Urothelium cell line (cell line): ENCODE measurements at regions not wholly inside any gene's neighbourhood (a gene's known extent, or its start where the extent isn't known, plus 50 kb on each side); places are given as distances from the start of the nearest gene placed in this dataset.
"Not testable (repeated sequence)": the region's sequence is repeated elsewhere in the genome, so short reads cannot be mapped to it uniquely, and the experiment has no call there.

Source experiments
- DNase-seq: peaks from one replicate; pipeline ENCODE4 v3.0.0; 2011; ENCODE audit warnings: low spot score, mixed read lengths
- FAIRE-seq: peaks from 2 replicates; lab custom pipeline; 2011; peaks lifted over from hg19 to GRCh38; lab: Jason Lieb, UNC

- FAIRE-seq = no peak
Measured at GRCh38 chr18:51569561-51569960, 372.1 kb upstream of the MEX3C start.

GRCh38 chr18:51570071-51570470 is 372.6 kb upstream of the MEX3C start:
- not testable (repeated sequence) for DNase-seq, FAIRE-seq

More at GRCh38 chr18:51569561-51569960, 372.1 kb upstream of the MEX3C start:
- DNase-seq = no peak

GRCh38 chr18:51573886-51574285 is 376.4 kb upstream of the MEX3C start:
- DNase-seq = not testable (repeated sequence)

GRCh38 chr18:51575171-51575570 is 377.7 kb upstream of the MEX3C start:
- no peak for FAIRE-seq

More at GRCh38 chr18:51573886-51574285, 376.4 kb upstream of the MEX3C start:
- FAIRE-seq = not testable (repeated sequence)

GRCh38 chr18:51578406-51578980 is 381.0 kb upstream of the MEX3C start:
- FAIRE-seq = no peak
- no peak for DNase-seq

More at GRCh38 chr18:51575171-51575570, 377.7 kb upstream of the MEX3C start:
- DNase-seq = no peak

GRCh38 chr18:51580580-51580979 is 383.1 kb upstream of the MEX3C start:
- no peak for FAIRE-seq
- DNase-seq = no peak

- no peak for FAIRE-seq
Measured at GRCh38 chr18:51582551-51582950, 385.1 kb upstream of the MEX3C start.

GRCh38 chr18:51588616-51589015 is 391.1 kb upstream of the MEX3C start:
- DNase-seq (no peak), FAIRE-seq (no peak)

More at GRCh38 chr18:51582551-51582950, 385.1 kb upstream of the MEX3C start:
- DNase-seq = no peak

- no peak for FAIRE-seq
- no peak for DNase-seq
Measured at GRCh38 chr18:51593931-51594330, 396.4 kb upstream of the MEX3C start.

GRCh38 chr18:51603111-51603510 is 405.6 kb upstream of the MEX3C start:
- FAIRE-seq (no peak), DNase-seq (no peak)

GRCh38 chr18:51603551-51603950 is 406.1 kb upstream of the MEX3C start:
- FAIRE-seq = no peak
- DNase-seq = no peak

- DNase-seq (no peak), FAIRE-seq (no peak)
Measured at GRCh38 chr18:51610481-51610880, 413.0 kb upstream of the MEX3C start.

GRCh38 chr18:51611326-51611725 is 413.8 kb upstream of the MEX3C start:
- no peak for FAIRE-seq
- DNase-seq = no peak

GRCh38 chr18:51614033-51614432 is 416.6 kb upstream of the MEX3C start:
- FAIRE-seq (no peak), DNase-seq (peak; percentile 64)

GRCh38 chr18:51614967-51615571 is 417.6 kb upstream of the MEX3C start:
- DNase-seq = peak; percentile 9
- no peak for FAIRE-seq

- FAIRE-seq (no peak), DNase-seq (peak; percentile 53)
Measured at GRCh38 chr18:51617167-51617566, 419.7 kb upstream of the MEX3C start.

GRCh38 chr18:51617572-51618260 is 420.2 kb upstream of the MEX3C start:
- FAIRE-seq (no peak), DNase-seq (no peak)

GRCh38 chr18:51619283-51619682 is 421.8 kb upstream of the MEX3C start:
- FAIRE-seq = no peak
- no peak for DNase-seq

- DNase-seq = peak; percentile 49
- no peak for FAIRE-seq
Measured at GRCh38 chr18:51621113-51621863, 423.8 kb upstream of the MEX3C start.

- DNase-seq (no peak), FAIRE-seq (no peak)
Measured at GRCh38 chr18:51621864-51622160, 424.3 kb upstream of the MEX3C start.

GRCh38 chr18:51622702-51623101 is 425.2 kb upstream of the MEX3C start:
- no peak for FAIRE-seq
- DNase-seq = no peak
